SK-N-SH (cell line): ENCODE measurements at regions not wholly inside any gene's neighbourhood (a gene's known extent, or its start where the extent isn't known, plus 50 kb on each side); places are given as distances from the start of the nearest gene placed in this dataset.

Experiments used
- CTCF ChIA-PET: fragments of 300-600, 350-600 bp; formaldehyde crosslinking; extraction: SDS; loops from one replicate; lab custom pipeline; 2021; lab: Yijun Ruan, JAX
- POLR2A ChIA-PET: fragments of 350-600 bp; sonication (Branson Sonifier 250); formaldehyde crosslinking; extraction: SDS; loops from one replicate; lab custom pipeline; 2020; ENCODE audit warnings: antibody characterized with exemption, inconsistent platforms; lab: Yijun Ruan, JAX
- DNase-seq: peaks from one replicate; pipeline ENCODE4 v3.0.0; 2012
- H2AFZ ChIP-seq: fragments of 200-600 bp; sonication (generic); 2 replicates; pipeline ENCODE4 v1.8.1; 2016; ENCODE audit warnings: antibody characterized with exemption, mild to moderate bottlenecking, low read depth
- H3F3A ChIP-seq: fragments of 200-600 bp; sonication (generic); replicated peaks from 2 replicates; pipeline ENCODE3; 2016; ENCODE audit warnings: antibody characterized with exemption, mild to moderate bottlenecking; ENCODE audit not compliant: insufficient read depth
- H3K27ac ChIP-seq, 2 experiments: fragments of 200-500 bp in 1 of 2; fragments of 200-600 bp in 1 of 2; sonication (Bioruptor generic) in 1 of 2; sonication (generic), shearing (Covaris generic) in 1 of 2; 2 replicates each; pipeline versions ENCODE4 v1.5.1 to v1.6.1; 2014 to 2016; ENCODE audit warnings: low read depth in 2 of 2, inconsistent platforms in 1 of 2, low read length in 1 of 2, mild to moderate bottlenecking in 1 of 2, mixed read lengths in 1 of 2
- H3K27me3 ChIP-seq: fragments of 200-600 bp; sonication (generic), shearing (Covaris generic); 2 replicates; pipeline ENCODE4 v1.6.1; 2016; ENCODE audit warnings: mixed run types; ENCODE audit not compliant: insufficient read depth
- H3K36me3 ChIP-seq, 2 experiments: fragments of 200-500 bp in 1 of 2; fragments of 200-600 bp in 1 of 2; sonication (Bioruptor generic) in 1 of 2; sonication (generic) in 1 of 2; replicated peaks in 1 of 2; 2 replicates each; pipeline versions ENCODE3 to v1.5.1; 2014 to 2016; ENCODE audit warnings: low read length in 1 of 2, mild to moderate bottlenecking in 1 of 2; ENCODE audit not compliant: insufficient read depth in 2 of 2, control insufficient read depth in 1 of 2
- H3K4me1 ChIP-seq, 2 experiments: fragments of 200-500 bp in 1 of 2; fragments of 200-600 bp in 1 of 2; sonication (Bioruptor generic) in 1 of 2; sonication (generic), shearing (Covaris generic) in 1 of 2; 2 replicates each; pipeline versions ENCODE4 v1.5.1 to v1.6.1; 2014 to 2016; ENCODE audit warnings: low read depth in 1 of 2, low read length in 1 of 2, mixed run types in 1 of 2; ENCODE audit not compliant: insufficient read depth in 2 of 2, control insufficient read depth in 1 of 2
- H3K4me2 ChIP-seq: fragments of 200-600 bp; sonication (generic), shearing (Covaris generic); 2 replicates; pipeline ENCODE4 v1.6.1; 2017; ENCODE audit warnings: mixed run types
- H3K4me3 ChIP-seq, 2 experiments: fragments of 200-500 bp in 1 of 2; fragments of 200-600 bp in 1 of 2; sonication (Bioruptor generic) in 1 of 2; sonication (generic), shearing (Covaris generic) in 1 of 2; 2 replicates each; pipeline versions ENCODE4 v1.5.1 to v1.8.1; 2014 to 2016; ENCODE audit warnings: low read depth in 2 of 2, inconsistent platforms in 1 of 2, low read length in 1 of 2, mild to moderate bottlenecking in 1 of 2, mixed read lengths in 1 of 2, moderate library complexity in 1 of 2
- H3K79me2 ChIP-seq: fragments of 200-600 bp; sonication (generic); 2 replicates; pipeline ENCODE4 v1.8.1; 2017; ENCODE audit warnings: mild to moderate bottlenecking; ENCODE audit not compliant: insufficient read depth
- H3K9ac ChIP-seq: fragments of 200-600 bp; sonication (generic); 2 replicates; pipeline ENCODE4 v1.6.1; 2017; ENCODE audit warnings: mixed run types
- H3K9me2 ChIP-seq: fragments of 200-600 bp; sonication (generic); 2 replicates; pipeline ENCODE4 v1.6.1; 2017; ENCODE audit warnings: mixed run types
- H3K9me3 ChIP-seq: fragments of 200-600 bp; sonication (generic); 2 replicates; pipeline ENCODE4 v1.6.1; 2017; ENCODE audit warnings: mixed run types, mild to moderate bottlenecking, moderate library complexity
- H4K20me1 ChIP-seq: fragments of 200-600 bp; sonication (generic); 2 replicates; pipeline ENCODE4 v1.6.1; 2017; ENCODE audit warnings: mild to moderate bottlenecking, mixed run types; ENCODE audit not compliant: insufficient read depth
- CHD2 ChIP-seq: fragments of 150-350 bp; IDR thresholded peaks from 2 replicates; pipeline ENCODE4 v1.6.1; 2018; ENCODE audit warnings: low read length; ENCODE audit not compliant: partially characterized antibody
- ELF1 ChIP-seq: IDR thresholded peaks from 2 replicates; pipeline ENCODE4 v1.4.0; 2012
- EZH2phosphoT487 ChIP-seq: fragments of 200-600 bp; sonication (generic); IDR thresholded peaks from 2 replicates; pipeline ENCODE4 v1.6.1; 2017; ENCODE audit warnings: low read depth, mixed run types, mild to moderate bottlenecking, antibody characterized with exemption, moderate library complexity, borderline replicate concordance
- FOSL2 ChIP-seq: IDR thresholded peaks from 2 replicates; pipeline ENCODE4 v1.4.0; 2012; ENCODE audit warnings: low read depth, mild to moderate bottlenecking, moderate library complexity, borderline replicate concordance
- FOXM1 ChIP-seq: IDR thresholded peaks from 2 replicates; pipeline ENCODE4 v1.4.0; 2012; ENCODE audit warnings: low read depth, mild to moderate bottlenecking
- GABPA ChIP-seq: IDR thresholded peaks from 2 replicates; pipeline ENCODE4 v1.4.0; 2012; ENCODE audit warnings: low read depth, mild to moderate bottlenecking
- GATA2 ChIP-seq: sonication (generic); formaldehyde crosslinking; IDR thresholded peaks from 2 replicates; pipeline ENCODE4 v1.5.0; 2020; ENCODE audit warnings: mild to moderate bottlenecking, missing genetic modification reagents
- JUND ChIP-seq: IDR thresholded peaks from 2 replicates; pipeline ENCODE4 v1.4.0; 2012
- MEF2A ChIP-seq: IDR thresholded peaks from 2 replicates; pipeline ENCODE4 v1.4.0; 2012; ENCODE audit warnings: low read depth, borderline replicate concordance
- MXI1 ChIP-seq: IDR thresholded peaks from 2 replicates; pipeline ENCODE4 v1.6.1; 2012; ENCODE audit warnings: mild to moderate bottlenecking, low read depth, low read length, improper control_type of control experiment
- NRF1 ChIP-seq: IDR thresholded peaks from 2 replicates; pipeline ENCODE4 v1.6.1; 2012; ENCODE audit warnings: low read depth, mild to moderate bottlenecking, low read length
- POLR2AphosphoS5 ChIP-seq: IDR thresholded peaks from 2 replicates; pipeline ENCODE4 v1.6.1; 2012; ENCODE audit warnings: low read depth, low read length
- RAD21 ChIP-seq: IDR thresholded peaks from 2 replicates; pipeline ENCODE4 v1.6.1; 2012; ENCODE audit warnings: mild to moderate bottlenecking, low read length
- RFX5 ChIP-seq: IDR thresholded peaks from 2 replicates; pipeline ENCODE4 v1.6.1; 2012; ENCODE audit warnings: mild to moderate bottlenecking, improper control_type of control experiment, low read length
- SMC3 ChIP-seq: IDR thresholded peaks from 2 replicates; pipeline ENCODE4 v1.6.1; 2012; ENCODE audit warnings: low read depth, low read length, improper control_type of control experiment
- TAF1 ChIP-seq: IDR thresholded peaks from 2 replicates; pipeline ENCODE4 v1.6.1; 2012; ENCODE audit warnings: low read depth, mild to moderate bottlenecking, low read length, moderate library complexity, borderline replicate concordance
- WGBS: methylation state at CpG from one replicate; pipeline ENCODE4 v1.1.6; 2017; ENCODE audit warnings: low lambda C conversion rate; 5-methylcytosine and 5-hydroxymethylcytosine counted together
- TF ChIP-seq, protein P1 (sequence below): fragments of 200-600 bp; sonication (generic); IDR thresholded peaks from 2 replicates; pipeline ENCODE4 v1.6.1; 2017; ENCODE audit warnings: antibody characterized with exemption, mild to moderate bottlenecking, moderate library complexity
- TF ChIP-seq, protein P2 (sequence below): fragments of 150-350 bp; IDR thresholded peaks from 2 replicates; pipeline ENCODE4 v1.6.1; 2017; ENCODE audit warnings: antibody characterized with exemption, low read length, low read depth, borderline replicate concordance
- TF ChIP-seq, protein P3 (sequence below): IDR thresholded peaks from 2 replicates; pipeline ENCODE4 v1.4.0; 2012; ENCODE audit warnings: low read depth, borderline replicate concordance
- TF ChIP-seq, protein P4 (sequence below): fragments of 150-350 bp; IDR thresholded peaks from 2 replicates; pipeline ENCODE4 v1.6.1; 2016; ENCODE audit warnings: mild to moderate bottlenecking, low read depth, low read length
- TF ChIP-seq, protein P5 (sequence below): IDR thresholded peaks from 2 replicates; pipeline ENCODE4; 2012

DNA sequence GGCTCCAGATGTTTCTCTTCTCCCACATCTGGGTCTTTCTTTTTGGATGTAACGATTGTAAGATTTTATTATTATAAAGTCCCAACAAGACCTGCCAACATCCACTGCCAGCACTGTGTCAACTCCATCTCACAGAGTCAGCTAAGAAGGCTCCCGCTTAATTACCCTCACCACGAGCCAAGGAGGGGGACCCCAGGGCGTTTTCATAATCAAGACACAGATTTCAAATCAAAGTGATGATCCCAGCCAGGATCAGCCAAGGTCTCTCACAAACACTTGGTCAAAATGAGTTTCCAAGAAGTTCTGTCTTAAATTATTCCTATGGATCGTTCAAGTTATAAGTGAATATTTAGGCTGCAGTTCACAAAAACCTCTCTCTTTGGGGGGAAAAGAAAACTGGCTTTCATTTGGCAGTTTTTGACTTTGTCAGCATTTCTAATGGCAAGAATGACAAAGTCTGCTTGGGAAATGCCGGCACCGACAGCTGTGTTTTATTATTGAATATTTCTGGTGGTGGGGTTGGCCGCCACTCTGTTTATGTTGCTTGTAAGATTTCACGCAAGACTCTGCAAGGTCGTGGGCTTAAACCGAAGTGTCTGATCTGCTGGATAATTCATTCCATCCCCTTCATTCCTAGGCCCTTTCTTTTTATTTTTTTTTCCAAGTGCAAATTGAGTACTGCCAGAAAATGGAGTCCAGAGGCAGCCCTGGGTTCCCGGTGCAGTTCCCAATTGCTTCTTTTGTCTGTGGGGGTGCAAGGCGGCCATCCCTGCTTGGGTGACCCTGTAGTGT lies 170.2 kb upstream of the PMEPA1 start (continued):
- TF ChIP-seq, protein P1, sequence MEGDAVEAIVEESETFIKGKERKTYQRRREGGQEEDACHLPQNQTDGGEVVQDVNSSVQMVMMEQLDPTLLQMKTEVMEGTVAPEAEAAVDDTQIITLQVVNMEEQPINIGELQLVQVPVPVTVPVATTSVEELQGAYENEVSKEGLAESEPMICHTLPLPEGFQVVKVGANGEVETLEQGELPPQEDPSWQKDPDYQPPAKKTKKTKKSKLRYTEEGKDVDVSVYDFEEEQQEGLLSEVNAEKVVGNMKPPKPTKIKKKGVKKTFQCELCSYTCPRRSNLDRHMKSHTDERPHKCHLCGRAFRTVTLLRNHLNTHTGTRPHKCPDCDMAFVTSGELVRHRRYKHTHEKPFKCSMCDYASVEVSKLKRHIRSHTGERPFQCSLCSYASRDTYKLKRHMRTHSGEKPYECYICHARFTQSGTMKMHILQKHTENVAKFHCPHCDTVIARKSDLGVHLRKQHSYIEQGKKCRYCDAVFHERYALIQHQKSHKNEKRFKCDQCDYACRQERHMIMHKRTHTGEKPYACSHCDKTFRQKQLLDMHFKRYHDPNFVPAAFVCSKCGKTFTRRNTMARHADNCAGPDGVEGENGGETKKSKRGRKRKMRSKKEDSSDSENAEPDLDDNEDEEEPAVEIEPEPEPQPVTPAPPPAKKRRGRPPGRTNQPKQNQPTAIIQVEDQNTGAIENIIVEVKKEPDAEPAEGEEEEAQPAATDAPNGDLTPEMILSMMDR = no peak
- TF ChIP-seq ELF1 (no peak), MEF2A (no peak)
- TF ChIP-seq, protein P2, sequence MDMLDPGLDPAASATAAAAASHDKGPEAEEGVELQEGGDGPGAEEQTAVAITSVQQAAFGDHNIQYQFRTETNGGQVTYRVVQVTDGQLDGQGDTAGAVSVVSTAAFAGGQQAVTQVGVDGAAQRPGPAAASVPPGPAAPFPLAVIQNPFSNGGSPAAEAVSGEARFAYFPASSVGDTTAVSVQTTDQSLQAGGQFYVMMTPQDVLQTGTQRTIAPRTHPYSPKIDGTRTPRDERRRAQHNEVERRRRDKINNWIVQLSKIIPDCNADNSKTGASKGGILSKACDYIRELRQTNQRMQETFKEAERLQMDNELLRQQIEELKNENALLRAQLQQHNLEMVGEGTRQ = no peak

DNA sequence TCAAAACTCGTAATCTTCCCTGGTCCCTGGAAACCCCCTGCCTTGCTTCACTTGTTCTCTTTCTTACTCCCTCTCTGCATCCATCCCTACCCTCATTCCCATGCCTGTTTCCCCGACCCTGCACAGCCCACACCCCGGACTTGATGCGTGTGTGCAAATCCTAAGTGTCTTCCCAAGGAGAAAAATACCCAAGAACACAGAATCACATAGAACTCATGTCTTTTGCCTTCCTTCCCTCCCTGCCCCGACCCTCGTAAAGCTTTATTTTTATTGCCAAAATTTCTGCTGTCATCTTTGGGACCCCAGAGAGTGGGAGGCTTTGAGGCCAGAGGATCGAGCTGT lies 169.6 kb upstream of the PMEPA1 start:
- no peaks in the 10 kb centered on the region for H3F3A ChIP-seq
- no peaks in the 10 kb centered on the region for H3K36me3 ChIP-seq
- H3K9me3 ChIP-seq = no peaks in the 10 kb centered on the region
- no peaks in the 10 kb centered on the region for H3K79me2 ChIP-seq
- peaks cover 11% of the 10 kb centered on the region for H3K27me3 ChIP-seq
- no peak overlapping the region for H3K9ac ChIP-seq
- POLR2A ChIA-PET = no interaction called here
- H2AFZ ChIP-seq = no peak overlapping the region
- WGBS = 60% methylated on average over 7 of the region's 7 CpGs
- CTCF ChIA-PET = interaction anchor here (0.7 kb wide), 1 partner anchor 122 kb away, joined by 3 read pairs; no protein-coding TSS in a partner anchor
- no peak for DNase-seq
- no peak for TF ChIP-seq SMC3
- TF ChIP-seq, protein P3, sequence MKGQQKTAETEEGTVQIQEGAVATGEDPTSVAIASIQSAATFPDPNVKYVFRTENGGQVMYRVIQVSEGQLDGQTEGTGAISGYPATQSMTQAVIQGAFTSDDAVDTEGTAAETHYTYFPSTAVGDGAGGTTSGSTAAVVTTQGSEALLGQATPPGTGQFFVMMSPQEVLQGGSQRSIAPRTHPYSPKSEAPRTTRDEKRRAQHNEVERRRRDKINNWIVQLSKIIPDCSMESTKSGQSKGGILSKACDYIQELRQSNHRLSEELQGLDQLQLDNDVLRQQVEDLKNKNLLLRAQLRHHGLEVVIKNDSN = no peak
- TF ChIP-seq GATA2 = no peak
- TF ChIP-seq NRF1 = no peak
- TF ChIP-seq FOSL2 = no peak
- TF ChIP-seq GABPA = no peak
- no peak for TF ChIP-seq FOXM1
- no peak for TF ChIP-seq ELF1
- no peak for TF ChIP-seq POLR2AphosphoS5
- no peak for TF ChIP-seq JUND
- TF ChIP-seq, protein P4, sequence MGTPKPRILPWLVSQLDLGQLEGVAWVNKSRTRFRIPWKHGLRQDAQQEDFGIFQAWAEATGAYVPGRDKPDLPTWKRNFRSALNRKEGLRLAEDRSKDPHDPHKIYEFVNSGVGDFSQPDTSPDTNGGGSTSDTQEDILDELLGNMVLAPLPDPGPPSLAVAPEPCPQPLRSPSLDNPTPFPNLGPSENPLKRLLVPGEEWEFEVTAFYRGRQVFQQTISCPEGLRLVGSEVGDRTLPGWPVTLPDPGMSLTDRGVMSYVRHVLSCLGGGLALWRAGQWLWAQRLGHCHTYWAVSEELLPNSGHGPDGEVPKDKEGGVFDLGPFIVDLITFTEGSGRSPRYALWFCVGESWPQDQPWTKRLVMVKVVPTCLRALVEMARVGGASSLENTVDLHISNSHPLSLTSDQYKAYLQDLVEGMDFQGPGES = no peak
- TF ChIP-seq, protein P5, sequence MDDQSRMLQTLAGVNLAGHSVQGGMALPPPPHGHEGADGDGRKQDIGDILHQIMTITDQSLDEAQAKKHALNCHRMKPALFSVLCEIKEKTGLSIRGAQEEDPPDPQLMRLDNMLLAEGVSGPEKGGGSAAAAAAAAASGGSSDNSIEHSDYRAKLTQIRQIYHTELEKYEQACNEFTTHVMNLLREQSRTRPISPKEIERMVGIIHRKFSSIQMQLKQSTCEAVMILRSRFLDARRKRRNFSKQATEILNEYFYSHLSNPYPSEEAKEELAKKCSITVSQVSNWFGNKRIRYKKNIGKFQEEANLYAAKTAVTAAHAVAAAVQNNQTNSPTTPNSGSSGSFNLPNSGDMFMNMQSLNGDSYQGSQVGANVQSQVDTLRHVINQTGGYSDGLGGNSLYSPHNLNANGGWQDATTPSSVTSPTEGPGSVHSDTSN = no peak
- no peak for TF ChIP-seq TAF1
- TF ChIP-seq RFX5 = no peak
- TF ChIP-seq, protein P1 = no peak
- no peak for TF ChIP-seq MXI1
- no peak for TF ChIP-seq RAD21
- TF ChIP-seq CHD2 = no peak
- TF ChIP-seq EZH2phosphoT487 = no peak
- H3K9me2 ChIP-seq = no peaks in the 10 kb centered on the region
- no peak overlapping the region; a peak in 1 of 4 replicates for H3K27ac ChIP-seq
- no peak overlapping the region for H3K4me3 ChIP-seq
- peaks cover 0 to 58% of the 10 kb centered on the region in 2 experiments; a peak in 2 of 4 replicates for H3K4me1 ChIP-seq
- no peak overlapping the region for H3K4me2 ChIP-seq
- no peaks in the 10 kb centered on the region for H4K20me1 ChIP-seq
